ENCODE measurements at regions not wholly inside any gene's neighbourhood (a gene's known extent, or its start where the extent isn't known, plus 50 kb on each side); places are given as distances from the start of the nearest gene placed in this dataset.

GRCh38 chr4:81860111-81860510, 388.4 kb upstream of the RASGEF1B start:
- DNase-seq: no peak

GRCh38 chr4:81854406-81854805, 382.7 kb upstream of the RASGEF1B start:
- DNase-seq: no peak

- DNase-seq: no peak
These were observed 380.5 kb upstream of the RASGEF1B start for GRCh38 chr4:81852031-81852715.

- DNase-seq: no peak
These were observed 379.0 kb upstream of the RASGEF1B start for GRCh38 chr4:81850701-81851100.

GRCh38 chr4:81845761-81846160, 374.1 kb upstream of the RASGEF1B start:
- no peak for DNase-seq

GRCh38 chr4:81845273-81845672, 373.6 kb upstream of the RASGEF1B start:
- no peak for DNase-seq

GRCh38 chr4:81844717-81845116, 373.0 kb upstream of the RASGEF1B start:
- DNase-seq: peak; percentile 62

- peak; percentile 14 for DNase-seq
These were observed 367.8 kb upstream of the RASGEF1B start for GRCh38 chr4:81839347-81840042.

- no peak for DNase-seq
These were observed 366.9 kb upstream of the RASGEF1B start for GRCh38 chr4:81838586-81838985.

GRCh38 chr4:81836716-81837115, 365.0 kb upstream of the RASGEF1B start:
- DNase-seq: no peak

GRCh38 chr4:81833576-81833975, 361.9 kb upstream of the RASGEF1B start:
- no peak for DNase-seq

- DNase-seq: no peak
These were observed 357.3 kb upstream of the RASGEF1B start for GRCh38 chr4:81828991-81829390.

GRCh38 chr4:81827577-81828202, 356.0 kb upstream of the RASGEF1B start:
- no peak for DNase-seq

GRCh38 chr4:81826817-81827424, 355.2 kb upstream of the RASGEF1B start:
- no peak for DNase-seq

- DNase-seq: no peak
These were observed 354.6 kb upstream of the RASGEF1B start for GRCh38 chr4:81826335-81826734.

- DNase-seq: no peak
These were observed 346.7 kb upstream of the RASGEF1B start for GRCh38 chr4:81818385-81818920.

GRCh38 chr4:81816031-81816761, 344.5 kb upstream of the RASGEF1B start:
- no peak for DNase-seq

- DNase-seq: no peak
These were observed 343.4 kb upstream of the RASGEF1B start for GRCh38 chr4:81814987-81815541.

GRCh38 chr4:81811562-81812293, 340.0 kb upstream of the RASGEF1B start:
- no peak for DNase-seq

- DNase-seq: peak; percentile 52
These were observed 336.4 kb upstream of the RASGEF1B start for GRCh38 chr4:81808011-81808672.

GRCh38 chr4:81807386-81807785, 335.7 kb upstream of the RASGEF1B start:
- no peak for DNase-seq
